B cell (primary cell): ENCODE measurements at regions not wholly inside any gene's neighbourhood (a gene's known extent, or its start where the extent isn't known, plus 50 kb on each side); places are given as distances from the start of the nearest gene placed in this dataset.

ENCODE experiments used
- ATAC-seq: fragments of 200-7000 bp; cut with Tn5 transposase; one replicate; pipeline ENCODE4 v1.10.0; 2021; ENCODE audit warnings: low read depth, mild to moderate bottlenecking, moderate number of reproducible peaks, moderate library complexity
- CTCF ChIA-PET: fragments of 350-600 bp; sonication (Branson Sonifier 250); formaldehyde crosslinking; loops from one replicate; lab custom pipeline; 2021; ENCODE audit warnings: antibody characterized with exemption, inconsistent platforms; lab: Charles Lee
- POLR2A ChIA-PET: fragments of 350-600 bp; sonication (Branson Sonifier 250); formaldehyde crosslinking; loops from one replicate; lab custom pipeline; 2021; ENCODE audit warnings: antibody characterized with exemption; lab: Charles Lee
- DNase-seq: peaks from one replicate; pipeline ENCODE4 v3.0.0; 2013
- H2AFZ ChIP-seq: 2 replicates; pipeline ENCODE4 v1.6.1; 2012; ENCODE audit warnings: mild to moderate bottlenecking, low read depth, low read length; ENCODE audit not compliant: insufficient read depth, poor library complexity, severe bottlenecking
- H3K27ac ChIP-seq, 2 donors: 1 replicate in 1 of 2; 2 replicates in 1 of 2; pipeline ENCODE4 v1.5.1; 2012 to 2013; ENCODE audit warnings: low read length in 2 of 2, mild to moderate bottlenecking in 2 of 2, moderate library complexity in 1 of 2
- H3K27me3 ChIP-seq, 4 experiments: fragments of 200-600 bp in 1 of 4; sonication (generic) in 1 of 4; replicated peaks in 1 of 4; 1 replicate in 2 of 4; 2 replicates in 2 of 4; pipeline versions ENCODE4 v1.6.1 to v1.7.0; 2013 to 2016; ENCODE audit warnings: low read length in 3 of 4, mild to moderate bottlenecking in 2 of 4, mixed read lengths in 1 of 4, moderate library complexity in 1 of 4; ENCODE audit not compliant: insufficient read depth in 4 of 4, control insufficient read depth in 3 of 4; ENCODE audit errors: control extremely low read depth in 1 of 4
- H3K36me3 ChIP-seq, 2 experiments: replicated peaks in 1 of 2; 1 replicate in 1 of 2; 2 replicates in 1 of 2; pipeline versions ENCODE4 v1.6.1 to v1.7.1; 2013; ENCODE audit warnings: low read length in 1 of 2; ENCODE audit not compliant: insufficient read depth in 2 of 2, control insufficient read depth in 1 of 2; ENCODE audit errors: control extremely low read depth in 1 of 2, extremely low read depth in 1 of 2
- H3K4me1 ChIP-seq, 2 donors: fragments of 200-600 bp in 1 of 2; sonication (generic) in 1 of 2; 1 replicate in 1 of 2; 2 replicates in 1 of 2; pipeline versions ENCODE4 v1.5.1 to v1.6.1; 2013 to 2017; ENCODE audit warnings: low read length in 2 of 2; ENCODE audit not compliant: control insufficient read depth in 2 of 2, insufficient read depth in 2 of 2
- H3K4me2 ChIP-seq: replicated peaks from 2 replicates; pipeline ENCODE3; 2012; ENCODE audit warnings: mild to moderate bottlenecking, low read depth, low read length; ENCODE audit not compliant: poor library complexity, severe bottlenecking
- H3K4me3 ChIP-seq, 5 experiments: fragments of 200-600 bp in 1 of 5; sonication (generic) in 1 of 5; 1 replicate in 3 of 5; 2 replicates in 2 of 5; pipeline versions ENCODE4 v1.5.1 to v1.7.0; 2011 to 2016; ENCODE audit warnings: low read length in 4 of 5, mild to moderate bottlenecking in 4 of 5, low read depth in 2 of 5, control low read depth in 1 of 5, moderate library complexity in 1 of 5; ENCODE audit not compliant: insufficient read depth in 1 of 5; ENCODE audit errors: control extremely low read depth in 1 of 5, extremely low read depth in 1 of 5
- H3K79me2 ChIP-seq: fragments of 200-600 bp; sonication (generic); one replicate; pipeline ENCODE4 v1.6.0; 2016; ENCODE audit warnings: low read length; ENCODE audit not compliant: control insufficient read depth, insufficient read depth
- H3K9ac ChIP-seq: fragments of 200-600 bp; sonication (generic); 2 replicates; pipeline ENCODE4 v1.6.1; 2017; ENCODE audit warnings: mild to moderate bottlenecking, low read length, moderate library complexity
- H3K9me3 ChIP-seq, 3 donors: one replicate each; pipeline versions ENCODE4 v1.6.1 to v1.7.1; 2013; ENCODE audit warnings: low read length in 2 of 3; ENCODE audit not compliant: control insufficient read depth in 2 of 3, insufficient read depth in 1 of 3; ENCODE audit errors: control extremely low read depth in 1 of 3
- H4K20me1 ChIP-seq: 2 replicates; pipeline ENCODE4 v1.6.0; 2012; ENCODE audit warnings: mild to moderate bottlenecking, low read length; ENCODE audit not compliant: insufficient read depth, control insufficient read depth, poor library complexity, severe bottlenecking
- H3K27ac Mint-ChIP-seq: one replicate; pipeline ENCODE4 v1.8.0; 2021; ENCODE audit warnings: mixed read lengths
- H3K27me3 Mint-ChIP-seq: one replicate; pipeline ENCODE4 v1.8.0; 2021; ENCODE audit warnings: mixed read lengths
- H3K4me1 Mint-ChIP-seq: one replicate; pipeline ENCODE4 v1.8.0; 2021; ENCODE audit warnings: mixed read lengths
- H3K4me3 Mint-ChIP-seq: one replicate; pipeline ENCODE4 v1.8.0; 2021; ENCODE audit warnings: mixed read lengths
- H3K9me3 Mint-ChIP-seq: one replicate; pipeline ENCODE4 v1.8.0; 2022; ENCODE audit warnings: mixed read lengths; ENCODE audit not compliant: insufficient read depth
- CTCF ChIP-seq: fragments of 200-600 bp; IDR thresholded peaks from one replicate; pipeline ENCODE4 v1.8.0; 2022; ENCODE audit warnings: antibody characterized with exemption, mild to moderate bottlenecking
- EZH2 ChIP-seq: IDR thresholded peaks from 2 replicates; pipeline ENCODE4 v1.6.1; 2012; ENCODE audit warnings: borderline replicate concordance, low read depth, mild to moderate bottlenecking, moderate library complexity, low read length; ENCODE audit not compliant: insufficient read depth, poor library complexity, severe bottlenecking
- WGBS: methylation state at CpG from one replicate; pipeline ENCODE4 v1.1.5; 2013; ENCODE audit warnings: missing lambda C conversion rate; ENCODE audit not compliant: insufficient coverage; 5-methylcytosine and 5-hydroxymethylcytosine counted together
- intact Hi-C: fragments of 100-400 bp; cut with micrococcal nuclease; formaldehyde crosslinking; loops from one replicate; pipeline ENCODE4 v1.10.0; 2022

- WGBS = no CpG with 5 or more reads among the region's 3 CpGs
- no peaks in the 10 kb centered on the region for H3K79me2 ChIP-seq
- TF ChIP-seq CTCF (no peak), EZH2 (no peak)
- CTCF ChIA-PET = no interaction called here
- no peak overlapping the region for H2AFZ ChIP-seq
- H3K9ac ChIP-seq = no peak overlapping the region
- Mint-ChIP-seq H3K27ac (no peak overlapping the region), H3K4me1 (no peaks in the 10 kb centered on the region), H3K9me3 (no peaks in the 10 kb centered on the region), H3K4me3 (no peak overlapping the region), H3K27me3 (peaks cover 13% of the 10 kb centered on the region)
- DNase-seq (no peak), ATAC-seq (no peak)
- no peaks in the 10 kb centered on the region for H3K4me1 ChIP-seq
- no peaks in the 10 kb centered on the region for H4K20me1 ChIP-seq
- peaks cover 0 to 4% (median 0%) of the 10 kb centered on the region in 3 donors for H3K9me3 ChIP-seq
- peaks cover 0 to 6% (median 0%) of the 10 kb centered on the region in 4 experiments for H3K27me3 ChIP-seq
- no peak overlapping the region for H3K27ac ChIP-seq
- no peak overlapping the region for H3K4me3 ChIP-seq
- POLR2A ChIA-PET = interaction anchor here (0.6 kb wide), 1 partner anchor 14 kb away, joined by 6 read pairs; no protein-coding TSS in a partner anchor
- intact Hi-C loops = no loop called here
- no peak overlapping the region for H3K4me2 ChIP-seq
- H3K36me3 ChIP-seq = no peaks in the 10 kb centered on the region
These were observed 160.6 kb upstream of the FRMD6 start for GRCh38 chr14:51491036-51491545.

GRCh38 chr14:51491776-51492175, 159.9 kb upstream of the FRMD6 start:
- Mint-ChIP-seq H3K4me1 (no peaks in the 10 kb centered on the region), H3K27ac (no peak overlapping the region), H3K4me3 (no peak overlapping the region), H3K9me3 (peaks cover under 1% of the 10 kb centered on the region), H3K27me3 (peaks cover 13% of the 10 kb centered on the region)
- peaks cover 0 to 4% (median 0%) of the 10 kb centered on the region in 3 donors for H3K9me3 ChIP-seq
- ChIA-PET CTCF (no interaction called here), POLR2A (interaction anchor here (0.6 kb wide), 1 partner anchor 14 kb away, joined by 6 read pairs; no protein-coding TSS in a partner anchor)
- no peaks in the 10 kb centered on the region for H4K20me1 ChIP-seq
- DNase-seq = no peak
- no peak for ATAC-seq
- no peaks in the 10 kb centered on the region for H3K79me2 ChIP-seq
- peaks cover 0 to 6% (median 0%) of the 10 kb centered on the region in 4 experiments for H3K27me3 ChIP-seq
- 63% methylated on average over 3 of the region's 3 CpGs for WGBS
- no peaks in the 10 kb centered on the region for H3K36me3 ChIP-seq
- H3K27ac ChIP-seq = no peak overlapping the region
- intact Hi-C loops = no loop called here
- H3K4me2 ChIP-seq = no peak overlapping the region
- H3K4me1 ChIP-seq = no peaks in the 10 kb centered on the region
- no peak overlapping the region for H2AFZ ChIP-seq
- H3K9ac ChIP-seq = no peak overlapping the region
- no peak overlapping the region for H3K4me3 ChIP-seq
- no peak for TF ChIP-seq CTCF
- no peak for TF ChIP-seq EZH2
